ENCODE measurements at regions not wholly inside any gene's neighbourhood (a gene's known extent, or its start where the extent isn't known, plus 50 kb on each side); places are given as distances from the start of the nearest gene placed in this dataset.

DNA sequence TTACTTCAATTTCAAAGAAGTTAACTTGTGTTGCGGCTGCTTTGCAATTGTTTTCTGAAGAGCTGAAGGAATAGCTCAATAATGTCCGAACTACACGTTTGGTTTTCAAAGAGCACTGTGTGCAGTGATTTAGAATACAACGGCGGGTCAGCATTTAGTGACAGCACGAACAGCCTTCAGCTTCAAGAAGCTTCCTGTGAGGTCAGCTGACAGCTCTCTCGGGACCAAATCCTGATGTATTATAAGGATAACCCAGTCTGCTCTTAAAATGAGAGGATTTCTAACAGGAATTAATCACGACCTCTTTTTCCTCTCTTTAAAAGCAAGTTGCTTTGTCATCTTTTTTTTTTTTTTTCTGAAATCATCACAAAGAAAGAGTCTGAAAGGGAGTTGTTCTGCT, 97.9 kb upstream of the UNC13C start:
- no peaks in the 10 kb centered on the region for H3K4me1 ChIP-seq (ENCODE audit: control insufficient read depth, insufficient read depth, low read length)
- no peaks in the 10 kb centered on the region for H3K36me3 ChIP-seq (ENCODE audit: control insufficient read depth in 2 of 2, insufficient read depth in 2 of 2, low read length in 1 of 2)
- in situ Hi-C loops (cut with MboI) (no loop called here), intact Hi-C loops (cut with micrococcal nuclease; ENCODE audit: unreplicated experiment) (loop anchor here (10.0 kb wide), 1 partner anchor 64 kb away; no protein-coding TSS in a partner anchor)
- H3K27me3 ChIP-seq (replicated peaks in 1 of 2; ENCODE audit: control insufficient read depth in 2 of 2, insufficient read depth in 2 of 2, low read length in 1 of 2): no peaks in the 10 kb centered on the region
- no peak overlapping the region for H3K27ac ChIP-seq (ENCODE audit: control insufficient read depth, insufficient read depth)
- H3K4me2 ChIP-seq (ENCODE audit: control insufficient read depth, insufficient read depth): no peak overlapping the region
- ChIA-PET RAD21 (ENCODE audit: unreplicated experiment) (no interaction called here), SMC1A (ENCODE audit: uncharacterized antibody, unreplicated experiment) (no interaction called here), CTCF (interaction anchor here (2.4 kb wide), 1 partner anchor 12 kb away, joined by 9 read pairs; no protein-coding TSS in a partner anchor), POLR2A (no interaction called here)
- 8% methylated on average over 8 of the region's 8 CpGs for WGBS (ENCODE audit: insufficient coverage, insufficient replicate concordance, low lambda C conversion rate, missing lambda C conversion rate)
- FAIRE-seq (no peak), DNase-seq (ENCODE audit: low read depth, low spot score) (no peak), ATAC-seq (no peak)
- no peak overlapping the region for H3K9ac ChIP-seq (ENCODE audit: control insufficient read depth, insufficient read depth, low read length)
- H3K79me2 ChIP-seq (ENCODE audit: control insufficient read depth, insufficient read depth, low read length): no peaks in the 10 kb centered on the region
- H3K4me3 ChIP-seq: no peak overlapping the region
- no peaks in the 10 kb centered on the region for H3K9me3 ChIP-seq (replicated peaks; ENCODE audit: control insufficient read depth, insufficient read depth, low read length)
- H4K20me1 ChIP-seq (ENCODE audit: control insufficient read depth, insufficient read depth): no peaks in the 10 kb centered on the region
- H2AFZ ChIP-seq (ENCODE audit: control insufficient read depth, low read depth, low read length): no peak overlapping the region
- BruUV-seq (replicated peaks): no TSS peak
- TF ChIP-seq PML (IDR thresholded peaks at IDR 0.05; ENCODE audit: low read length): no peak
- TF ChIP-seq ZNF207 (IDR thresholded peaks at IDR 0.05; ENCODE audit: borderline replicate concordance): no peak
- TF ChIP-seq, protein P1, sequence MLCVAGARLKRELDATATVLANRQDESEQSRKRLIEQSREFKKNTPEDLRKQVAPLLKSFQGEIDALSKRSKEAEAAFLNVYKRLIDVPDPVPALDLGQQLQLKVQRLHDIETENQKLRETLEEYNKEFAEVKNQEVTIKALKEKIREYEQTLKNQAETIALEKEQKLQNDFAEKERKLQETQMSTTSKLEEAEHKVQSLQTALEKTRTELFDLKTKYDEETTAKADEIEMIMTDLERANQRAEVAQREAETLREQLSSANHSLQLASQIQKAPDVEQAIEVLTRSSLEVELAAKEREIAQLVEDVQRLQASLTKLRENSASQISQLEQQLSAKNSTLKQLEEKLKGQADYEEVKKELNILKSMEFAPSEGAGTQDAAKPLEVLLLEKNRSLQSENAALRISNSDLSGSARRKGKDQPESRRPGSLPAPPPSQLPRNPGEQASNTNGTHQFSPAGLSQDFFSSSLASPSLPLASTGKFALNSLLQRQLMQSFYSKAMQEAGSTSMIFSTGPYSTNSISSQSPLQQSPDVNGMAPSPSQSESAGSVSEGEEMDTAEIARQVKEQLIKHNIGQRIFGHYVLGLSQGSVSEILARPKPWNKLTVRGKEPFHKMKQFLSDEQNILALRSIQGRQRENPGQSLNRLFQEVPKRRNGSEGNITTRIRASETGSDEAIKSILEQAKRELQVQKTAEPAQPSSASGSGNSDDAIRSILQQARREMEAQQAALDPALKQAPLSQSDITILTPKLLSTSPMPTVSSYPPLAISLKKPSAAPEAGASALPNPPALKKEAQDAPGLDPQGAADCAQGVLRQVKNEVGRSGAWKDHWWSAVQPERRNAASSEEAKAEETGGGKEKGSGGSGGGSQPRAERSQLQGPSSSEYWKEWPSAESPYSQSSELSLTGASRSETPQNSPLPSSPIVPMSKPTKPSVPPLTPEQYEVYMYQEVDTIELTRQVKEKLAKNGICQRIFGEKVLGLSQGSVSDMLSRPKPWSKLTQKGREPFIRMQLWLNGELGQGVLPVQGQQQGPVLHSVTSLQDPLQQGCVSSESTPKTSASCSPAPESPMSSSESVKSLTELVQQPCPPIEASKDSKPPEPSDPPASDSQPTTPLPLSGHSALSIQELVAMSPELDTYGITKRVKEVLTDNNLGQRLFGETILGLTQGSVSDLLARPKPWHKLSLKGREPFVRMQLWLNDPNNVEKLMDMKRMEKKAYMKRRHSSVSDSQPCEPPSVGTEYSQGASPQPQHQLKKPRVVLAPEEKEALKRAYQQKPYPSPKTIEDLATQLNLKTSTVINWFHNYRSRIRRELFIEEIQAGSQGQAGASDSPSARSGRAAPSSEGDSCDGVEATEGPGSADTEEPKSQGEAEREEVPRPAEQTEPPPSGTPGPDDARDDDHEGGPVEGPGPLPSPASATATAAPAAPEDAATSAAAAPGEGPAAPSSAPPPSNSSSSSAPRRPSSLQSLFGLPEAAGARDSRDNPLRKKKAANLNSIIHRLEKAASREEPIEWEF (IDR thresholded peaks at IDR 0.05; ENCODE audit: insufficient replicate concordance, low read depth, low read length): no peak
- TF ChIP-seq, protein P2, sequence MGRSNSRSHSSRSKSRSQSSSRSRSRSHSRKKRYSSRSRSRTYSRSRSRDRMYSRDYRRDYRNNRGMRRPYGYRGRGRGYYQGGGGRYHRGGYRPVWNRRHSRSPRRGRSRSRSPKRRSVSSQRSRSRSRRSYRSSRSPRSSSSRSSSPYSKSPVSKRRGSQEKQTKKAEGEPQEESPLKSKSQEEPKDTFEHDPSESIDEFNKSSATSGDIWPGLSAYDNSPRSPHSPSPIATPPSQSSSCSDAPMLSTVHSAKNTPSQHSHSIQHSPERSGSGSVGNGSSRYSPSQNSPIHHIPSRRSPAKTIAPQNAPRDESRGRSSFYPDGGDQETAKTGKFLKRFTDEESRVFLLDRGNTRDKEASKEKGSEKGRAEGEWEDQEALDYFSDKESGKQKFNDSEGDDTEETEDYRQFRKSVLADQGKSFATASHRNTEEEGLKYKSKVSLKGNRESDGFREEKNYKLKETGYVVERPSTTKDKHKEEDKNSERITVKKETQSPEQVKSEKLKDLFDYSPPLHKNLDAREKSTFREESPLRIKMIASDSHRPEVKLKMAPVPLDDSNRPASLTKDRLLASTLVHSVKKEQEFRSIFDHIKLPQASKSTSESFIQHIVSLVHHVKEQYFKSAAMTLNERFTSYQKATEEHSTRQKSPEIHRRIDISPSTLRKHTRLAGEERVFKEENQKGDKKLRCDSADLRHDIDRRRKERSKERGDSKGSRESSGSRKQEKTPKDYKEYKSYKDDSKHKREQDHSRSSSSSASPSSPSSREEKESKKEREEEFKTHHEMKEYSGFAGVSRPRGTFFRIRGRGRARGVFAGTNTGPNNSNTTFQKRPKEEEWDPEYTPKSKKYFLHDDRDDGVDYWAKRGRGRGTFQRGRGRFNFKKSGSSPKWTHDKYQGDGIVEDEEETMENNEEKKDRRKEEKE (IDR thresholded peaks at IDR 0.05): no peak
- no peak for TF ChIP-seq CBFB (IDR thresholded peaks at IDR 0.05; ENCODE audit: low read depth)
- TF ChIP-seq BCL11A (IDR thresholded peaks at IDR 0.05; ENCODE audit: low read depth, low read length): no peak
- TF ChIP-seq HCFC1 (IDR thresholded peaks at IDR 0.05; ENCODE audit: low read length): no peak
- TF ChIP-seq TCF3 (IDR thresholded peaks at IDR 0.05; ENCODE audit: borderline replicate concordance, insufficient read depth, low read depth, low read length): no peak
- TF ChIP-seq ZNF274 (IDR thresholded peaks at IDR 0.05; ENCODE audit: insufficient read depth, insufficient read length): no peak
- TF ChIP-seq TCF7 (IDR thresholded peaks at IDR 0.05; ENCODE audit: borderline replicate concordance): no peak
- TF ChIP-seq SUZ12 (IDR thresholded peaks at IDR 0.05; ENCODE audit: unreplicated experiment): no peak
- TF ChIP-seq MXI1 (IDR thresholded peaks at IDR 0.05; ENCODE audit: low read depth, low read length): no peak
- no peak for TF ChIP-seq MTA3 (IDR thresholded peaks at IDR 0.05; ENCODE audit: borderline replicate concordance, low read length)
- TF ChIP-seq MEF2B (IDR thresholded peaks at IDR 0.05; ENCODE audit: partially characterized antibody, poor library complexity, severe bottlenecking): no peak
- TF ChIP-seq, protein P3, sequence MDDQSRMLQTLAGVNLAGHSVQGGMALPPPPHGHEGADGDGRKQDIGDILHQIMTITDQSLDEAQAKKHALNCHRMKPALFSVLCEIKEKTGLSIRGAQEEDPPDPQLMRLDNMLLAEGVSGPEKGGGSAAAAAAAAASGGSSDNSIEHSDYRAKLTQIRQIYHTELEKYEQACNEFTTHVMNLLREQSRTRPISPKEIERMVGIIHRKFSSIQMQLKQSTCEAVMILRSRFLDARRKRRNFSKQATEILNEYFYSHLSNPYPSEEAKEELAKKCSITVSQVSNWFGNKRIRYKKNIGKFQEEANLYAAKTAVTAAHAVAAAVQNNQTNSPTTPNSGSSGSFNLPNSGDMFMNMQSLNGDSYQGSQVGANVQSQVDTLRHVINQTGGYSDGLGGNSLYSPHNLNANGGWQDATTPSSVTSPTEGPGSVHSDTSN (IDR thresholded peaks at IDR 0.05; ENCODE audit: insufficient replicate concordance, low read depth, low read length): no peak

Measured in GM12878 (cell line).